OCI-LY1 (cell line): ENCODE measurements at regions not wholly inside any gene's neighbourhood (a gene's known extent, or its start where the extent isn't known, plus 50 kb on each side); places are given as distances from the start of the nearest gene placed in this dataset.

Source experiments
- EZH2 ChIP-seq: fragments of 200-600 bp; sonication (generic), shearing (Covaris generic); IDR thresholded peaks from 2 replicates; pipeline ENCODE4 v1.8.0; 2017; ENCODE audit warnings: borderline replicate concordance, mixed run types, mild to moderate bottlenecking, antibody characterized with exemption, low read length, moderate library complexity, mixed read lengths
- TF ChIP-seq, protein P1 (sequence below): fragments of 200-600 bp; sonication (generic), shearing (Covaris generic); IDR thresholded peaks from 2 replicates; pipeline ENCODE4 v1.5.1; 2017; ENCODE audit warnings: mild to moderate bottlenecking, antibody characterized with exemption, low read length, moderate library complexity, mixed read lengths

DNA sequence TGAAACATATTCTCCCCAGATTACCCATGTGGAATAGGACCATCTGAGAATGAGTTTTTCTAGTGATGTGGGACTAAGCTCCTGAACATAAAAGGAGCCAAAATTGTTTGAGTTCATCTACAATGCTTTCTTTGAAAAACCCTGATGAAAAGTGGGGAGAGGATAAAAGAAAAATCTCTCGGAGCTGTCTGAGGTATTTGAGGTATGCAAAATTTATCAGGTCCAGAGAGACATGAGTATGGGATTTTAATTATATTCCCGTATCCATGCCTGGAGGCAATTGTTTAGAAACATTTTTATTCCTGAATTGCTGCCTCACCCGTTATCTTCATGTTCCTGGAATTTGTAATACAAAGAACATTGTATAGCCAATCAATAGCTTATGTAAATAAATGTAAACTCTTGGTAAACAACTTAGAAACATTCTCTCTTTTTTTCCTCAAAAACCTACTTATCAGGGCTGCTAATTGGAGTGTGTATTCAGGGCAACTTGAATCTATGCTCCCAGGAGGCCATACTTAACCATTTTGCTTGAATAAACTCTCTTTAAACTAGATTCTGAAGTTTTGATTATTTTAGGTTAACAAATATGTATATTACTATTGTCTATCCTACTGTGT lies 109.3 kb upstream of the OLFM3 start:
- TF ChIP-seq, protein P1, sequence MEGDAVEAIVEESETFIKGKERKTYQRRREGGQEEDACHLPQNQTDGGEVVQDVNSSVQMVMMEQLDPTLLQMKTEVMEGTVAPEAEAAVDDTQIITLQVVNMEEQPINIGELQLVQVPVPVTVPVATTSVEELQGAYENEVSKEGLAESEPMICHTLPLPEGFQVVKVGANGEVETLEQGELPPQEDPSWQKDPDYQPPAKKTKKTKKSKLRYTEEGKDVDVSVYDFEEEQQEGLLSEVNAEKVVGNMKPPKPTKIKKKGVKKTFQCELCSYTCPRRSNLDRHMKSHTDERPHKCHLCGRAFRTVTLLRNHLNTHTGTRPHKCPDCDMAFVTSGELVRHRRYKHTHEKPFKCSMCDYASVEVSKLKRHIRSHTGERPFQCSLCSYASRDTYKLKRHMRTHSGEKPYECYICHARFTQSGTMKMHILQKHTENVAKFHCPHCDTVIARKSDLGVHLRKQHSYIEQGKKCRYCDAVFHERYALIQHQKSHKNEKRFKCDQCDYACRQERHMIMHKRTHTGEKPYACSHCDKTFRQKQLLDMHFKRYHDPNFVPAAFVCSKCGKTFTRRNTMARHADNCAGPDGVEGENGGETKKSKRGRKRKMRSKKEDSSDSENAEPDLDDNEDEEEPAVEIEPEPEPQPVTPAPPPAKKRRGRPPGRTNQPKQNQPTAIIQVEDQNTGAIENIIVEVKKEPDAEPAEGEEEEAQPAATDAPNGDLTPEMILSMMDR = no peak
- TF ChIP-seq EZH2 = no peak
